GM19467 (cell line): ENCODE measurements at regions not wholly inside any gene's neighbourhood (a gene's known extent, or its start where the extent isn't known, plus 50 kb on each side); places are given as distances from the start of the nearest gene placed in this dataset.
"Not testable (repeated sequence)": the region's sequence is repeated elsewhere in the genome, so short reads cannot be mapped to it uniquely, and the experiment has no call there.

ENCODE experiments used
- ATAC-seq: cut with Tn5 transposase; IDR thresholded peaks from one replicate; pipeline ENCODE4 v1.9.1; 2021; ENCODE audit warnings: mild to moderate bottlenecking, moderate library complexity; ENCODE audit not compliant: unreplicated experiment

DNA sequence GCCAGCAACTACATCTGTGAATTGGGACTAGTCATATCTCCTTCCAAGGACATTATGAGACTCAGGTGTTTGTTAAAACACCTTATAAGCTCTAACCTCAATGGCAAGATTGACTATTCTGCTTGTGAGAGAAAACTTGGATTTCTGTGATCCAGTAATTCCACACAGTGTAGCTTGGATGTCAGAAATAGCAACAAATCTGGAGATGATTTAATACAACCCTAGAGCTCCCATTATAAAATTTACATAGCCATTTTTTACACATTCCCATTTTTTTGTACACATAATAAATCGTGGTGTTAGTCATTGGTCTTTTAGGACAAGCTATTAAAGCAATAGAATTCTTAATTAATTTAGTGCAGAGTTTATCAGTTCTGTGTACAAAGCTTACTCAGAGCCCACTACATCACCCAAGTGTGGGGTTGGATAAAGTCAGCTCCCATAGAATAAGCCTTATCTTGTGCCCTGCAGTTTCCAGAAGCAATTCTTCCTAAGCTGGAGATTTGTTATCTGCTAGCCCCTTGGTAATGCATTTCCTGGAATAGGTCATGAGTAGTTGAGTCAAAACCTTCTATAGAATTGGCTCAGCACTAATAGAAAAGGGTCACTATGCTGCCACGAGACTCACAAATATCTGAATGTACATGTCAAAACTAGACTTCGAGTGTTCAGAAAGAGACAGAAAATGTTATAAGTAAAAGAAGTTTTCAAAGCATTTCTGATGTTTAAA, 434.0 kb upstream of the RUNX1 start:
- no peak for ATAC-seq

DNA sequence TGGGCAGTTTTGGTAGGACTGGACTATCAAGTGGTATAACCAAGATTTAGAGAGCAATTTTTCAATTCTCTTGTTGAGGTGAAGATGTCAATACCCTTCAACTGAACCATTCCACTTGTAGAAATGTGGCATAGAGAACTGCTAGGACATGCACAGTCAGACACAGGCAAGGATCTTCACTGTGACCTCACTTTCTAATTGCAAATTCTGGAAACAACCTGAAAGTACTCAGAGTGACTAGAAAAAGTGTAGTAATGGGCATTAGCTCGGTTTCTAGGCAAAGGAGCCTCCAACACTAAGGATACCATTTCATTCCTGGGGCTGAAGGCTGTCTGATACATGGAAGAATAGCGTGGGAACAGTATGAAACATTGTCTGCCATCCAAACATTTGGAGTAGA, 433.0 kb upstream of the RUNX1 start:
- ATAC-seq: no peak

- no peak for ATAC-seq
Observed at GRCh38 chr21:35481005-35481404, 431.9 kb upstream of the RUNX1 start.

- ATAC-seq: no peak
Observed at GRCh38 chr21:35479529-35479928, 430.4 kb upstream of the RUNX1 start.

GRCh38 chr21:35479065-35479448, 430.0 kb upstream of the RUNX1 start:
- ATAC-seq: no peak

DNA sequence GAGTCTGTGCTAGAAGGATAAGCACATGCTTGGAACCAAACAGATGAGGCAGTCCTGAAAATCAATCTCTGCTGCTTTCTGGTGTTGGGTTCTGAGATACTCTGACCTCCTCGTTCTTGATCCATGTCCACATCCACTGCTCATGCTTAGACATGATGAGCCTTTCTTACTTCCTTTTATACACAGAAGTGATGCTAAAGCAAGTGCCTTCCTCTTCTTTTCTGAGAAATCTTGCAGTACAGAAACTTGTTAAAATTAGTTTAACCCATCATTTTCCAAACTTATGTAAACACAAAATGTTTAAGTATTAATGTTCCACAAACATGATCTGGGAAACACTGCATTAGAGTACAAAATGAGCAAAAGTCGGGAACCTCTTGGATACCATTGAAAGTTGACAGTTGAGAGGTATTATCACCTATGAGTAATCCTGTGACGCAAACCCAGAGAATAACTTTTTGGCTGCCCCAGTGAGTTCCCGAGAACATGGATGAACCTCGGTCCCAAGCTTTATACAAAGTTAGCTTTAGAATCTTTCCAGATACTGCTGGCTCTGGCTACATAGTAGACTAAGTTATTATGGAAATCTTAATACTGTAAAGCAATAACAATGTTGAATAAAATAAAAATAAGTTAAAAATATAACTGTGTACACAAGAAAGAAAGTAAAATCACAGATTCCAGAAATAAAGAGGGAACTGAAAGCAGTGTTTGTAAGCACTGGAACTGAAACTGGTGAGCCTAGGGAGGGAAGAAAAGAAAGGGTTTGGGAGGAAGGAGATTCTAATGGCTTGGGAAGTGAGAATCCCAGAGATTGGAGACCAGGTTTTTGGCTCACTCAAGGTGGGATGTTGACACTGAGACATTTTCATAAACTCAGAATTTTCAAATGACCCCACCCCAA, 429.3 kb upstream of the RUNX1 start:
- ATAC-seq: no peak

GRCh38 chr21:35477622-35478021, 428.5 kb upstream of the RUNX1 start:
- ATAC-seq: no peak

DNA sequence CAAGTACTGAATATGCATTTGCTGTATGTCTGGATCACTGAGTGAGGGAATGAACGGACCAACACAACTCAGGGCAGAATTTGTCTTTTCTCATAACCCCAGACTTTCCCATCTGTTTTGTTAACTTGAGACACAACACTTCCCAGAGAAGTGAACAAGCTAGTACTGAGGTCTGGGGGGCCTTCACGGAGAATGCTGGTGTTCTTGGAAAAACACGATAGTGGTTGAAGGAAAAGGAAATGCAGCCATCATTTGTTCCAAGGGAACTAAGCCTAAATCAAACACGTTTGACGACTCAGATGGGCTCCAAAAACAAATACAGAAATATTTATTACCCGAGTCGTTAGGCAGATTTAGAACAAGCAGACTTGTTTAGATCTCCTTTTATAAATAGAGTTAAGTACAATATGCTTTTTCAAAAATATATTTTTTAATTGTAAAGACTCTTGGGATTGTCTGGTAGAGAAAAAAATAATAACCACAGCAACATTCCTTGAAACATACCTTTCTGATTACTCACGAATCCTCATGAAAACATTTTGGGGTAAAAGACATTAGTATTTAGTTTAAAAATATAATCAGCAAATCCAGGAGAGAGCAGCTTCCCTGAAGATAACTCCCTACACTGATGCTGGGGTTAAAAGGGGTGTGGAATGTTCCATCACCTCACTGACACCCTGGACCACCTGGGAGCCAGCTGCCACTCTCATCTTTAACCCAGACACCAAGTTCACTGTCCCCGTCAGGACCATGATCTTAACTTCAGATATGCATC, 427.7 kb upstream of the RUNX1 start:
- ATAC-seq: no peak

GRCh38 chr21:35475762-35476161, 426.7 kb upstream of the RUNX1 start:
- ATAC-seq: no peak

DNA sequence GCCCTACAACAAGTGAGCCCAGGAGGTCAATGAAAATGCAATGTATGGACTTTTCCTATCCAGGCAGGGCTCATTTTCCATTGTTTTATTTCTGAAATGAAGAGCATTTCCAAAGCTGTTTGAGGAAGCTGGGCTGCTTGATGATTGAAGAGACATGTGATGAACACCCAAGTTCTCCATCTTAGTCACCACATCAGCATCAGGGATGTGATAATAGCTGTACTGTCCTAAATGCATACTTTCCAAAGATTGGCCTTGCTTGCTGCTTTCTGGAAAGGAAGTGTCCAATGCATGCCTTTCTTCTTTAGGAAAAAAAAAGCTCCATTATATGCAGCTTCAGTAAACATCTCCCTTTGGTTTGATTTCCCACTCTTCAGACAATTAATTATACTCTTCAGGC, 425.9 kb upstream of the RUNX1 start:
- ATAC-seq: no peak

GRCh38 chr21:35473496-35473895, 424.4 kb upstream of the RUNX1 start:
- no peak for ATAC-seq

DNA sequence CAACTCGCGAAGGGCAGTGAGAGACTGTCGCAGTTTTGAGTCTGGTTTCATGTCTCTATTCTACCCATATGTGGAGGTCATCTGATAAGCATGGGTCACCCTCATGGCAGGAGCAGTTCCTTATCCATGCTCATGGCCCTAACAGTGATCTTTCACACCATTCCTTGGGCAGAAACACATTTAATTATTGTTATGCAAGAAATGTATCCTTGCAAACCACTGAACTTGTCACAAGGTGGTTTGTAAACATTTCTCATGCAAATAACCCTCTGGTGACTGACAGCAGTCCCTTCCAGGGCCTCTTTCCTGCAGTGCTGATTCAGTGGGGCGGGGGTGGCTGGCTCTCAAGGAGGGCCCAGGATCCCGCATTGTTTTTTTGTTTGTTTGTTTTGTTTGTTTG, 421.4 kb upstream of the RUNX1 start:
- no peak for ATAC-seq

DNA sequence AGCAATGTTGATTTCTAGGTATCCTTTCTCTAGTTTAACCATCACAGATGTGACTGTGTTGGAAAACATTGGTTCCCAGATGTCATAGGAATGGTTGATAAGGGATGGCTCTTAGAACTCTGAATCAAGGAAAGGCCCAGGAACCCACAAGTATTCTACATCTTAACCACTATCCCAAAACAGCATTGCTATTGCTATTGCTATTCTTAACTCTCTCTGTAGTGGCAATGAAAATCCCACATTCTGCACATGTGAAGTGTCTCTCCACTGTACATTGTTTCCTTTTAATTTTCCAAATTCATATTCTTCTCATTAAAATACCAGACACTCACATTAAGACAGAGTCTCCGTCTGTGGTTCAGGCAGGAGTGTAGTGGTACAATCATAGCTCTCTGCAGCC, 420.4 kb upstream of the RUNX1 start:
- no peak for ATAC-seq

GRCh38 chr21:35468991-35469390, 419.9 kb upstream of the RUNX1 start:
- no peak for ATAC-seq

DNA sequence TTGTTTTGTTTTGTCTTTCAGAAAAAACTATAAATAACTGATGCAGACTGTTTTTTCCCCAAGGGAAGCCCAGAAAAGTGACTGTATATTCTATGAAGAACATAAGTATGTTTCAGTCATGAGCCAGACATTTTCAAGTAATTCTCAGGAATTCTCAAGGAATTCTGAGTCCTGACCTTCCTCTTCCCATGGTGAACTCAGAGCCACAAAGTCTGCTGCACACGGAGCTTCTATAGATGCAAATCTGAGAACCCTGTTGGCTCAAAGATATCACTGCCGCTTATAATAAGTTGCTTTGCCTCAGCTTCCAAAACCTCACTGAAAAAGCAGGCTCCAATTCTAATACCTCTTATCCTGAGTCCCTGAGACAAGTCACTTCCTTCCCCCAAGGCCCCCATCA, 418.5 kb upstream of the RUNX1 start:
- no peak for ATAC-seq

DNA sequence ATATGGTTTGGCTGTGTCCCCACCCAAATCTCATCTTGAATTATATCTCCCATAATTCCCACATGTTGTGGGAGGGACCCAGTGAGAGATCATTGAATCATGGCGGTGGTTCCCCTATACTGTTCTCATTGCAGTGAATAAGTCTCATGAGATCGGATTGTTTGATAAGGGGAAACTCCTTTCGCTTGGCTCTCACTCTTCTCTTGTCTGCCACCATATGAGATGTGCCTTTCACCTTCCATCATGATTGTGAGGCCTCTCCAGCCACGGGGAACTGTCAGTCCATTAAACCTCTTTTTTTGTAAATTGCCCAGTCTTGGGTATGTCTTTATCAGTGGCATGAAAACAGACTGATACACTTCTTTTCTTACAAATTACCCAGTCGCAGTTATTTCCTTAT, 417.6 kb upstream of the RUNX1 start:
- ATAC-seq: not testable (repeated sequence)

DNA sequence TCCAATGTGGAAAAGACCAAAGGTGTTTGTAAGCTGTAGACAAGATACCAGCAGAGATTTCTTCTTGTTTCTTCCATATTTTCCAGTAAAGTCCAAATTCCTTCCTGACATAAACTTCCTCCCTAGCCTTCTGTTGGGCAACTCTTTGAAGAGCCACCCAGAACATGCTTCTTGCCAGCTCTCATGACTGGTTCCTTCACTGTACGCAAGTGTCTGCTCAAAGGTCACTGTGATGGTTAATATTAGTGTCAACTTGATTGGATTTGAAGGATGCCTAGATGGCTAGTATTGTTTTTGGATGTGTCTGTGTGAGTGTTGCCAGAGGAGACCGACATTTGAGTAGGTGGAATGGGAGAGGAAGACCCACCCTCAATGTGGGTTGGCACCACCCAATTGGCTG, 416.6 kb upstream of the RUNX1 start:
- no peak for ATAC-seq

DNA sequence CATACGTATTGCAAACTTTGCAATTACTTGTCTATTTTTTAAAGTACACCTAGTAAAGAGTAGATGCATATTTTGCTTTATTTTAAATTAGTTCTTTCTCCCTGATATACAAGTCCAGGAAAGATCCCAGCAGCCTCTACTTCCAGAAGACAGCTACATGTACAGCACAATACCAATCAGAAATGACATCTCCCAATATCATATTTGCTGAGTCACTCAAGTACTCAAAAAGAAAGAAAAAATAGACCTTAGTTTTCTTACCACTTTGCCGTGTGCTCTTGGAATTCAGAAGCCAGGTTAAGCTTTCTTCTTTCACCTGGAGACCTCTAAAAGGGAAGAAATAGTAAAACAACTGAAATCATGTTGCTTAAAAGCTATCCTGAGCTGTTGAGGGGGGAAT, 412.6 kb upstream of the RUNX1 start:
- ATAC-seq: no peak

- no peak for ATAC-seq
Observed at GRCh38 chr21:35460441-35460840, 411.3 kb upstream of the RUNX1 start.

- ATAC-seq: no peak
Observed at GRCh38 chr21:35458405-35458804, 409.3 kb upstream of the RUNX1 start.

DNA sequence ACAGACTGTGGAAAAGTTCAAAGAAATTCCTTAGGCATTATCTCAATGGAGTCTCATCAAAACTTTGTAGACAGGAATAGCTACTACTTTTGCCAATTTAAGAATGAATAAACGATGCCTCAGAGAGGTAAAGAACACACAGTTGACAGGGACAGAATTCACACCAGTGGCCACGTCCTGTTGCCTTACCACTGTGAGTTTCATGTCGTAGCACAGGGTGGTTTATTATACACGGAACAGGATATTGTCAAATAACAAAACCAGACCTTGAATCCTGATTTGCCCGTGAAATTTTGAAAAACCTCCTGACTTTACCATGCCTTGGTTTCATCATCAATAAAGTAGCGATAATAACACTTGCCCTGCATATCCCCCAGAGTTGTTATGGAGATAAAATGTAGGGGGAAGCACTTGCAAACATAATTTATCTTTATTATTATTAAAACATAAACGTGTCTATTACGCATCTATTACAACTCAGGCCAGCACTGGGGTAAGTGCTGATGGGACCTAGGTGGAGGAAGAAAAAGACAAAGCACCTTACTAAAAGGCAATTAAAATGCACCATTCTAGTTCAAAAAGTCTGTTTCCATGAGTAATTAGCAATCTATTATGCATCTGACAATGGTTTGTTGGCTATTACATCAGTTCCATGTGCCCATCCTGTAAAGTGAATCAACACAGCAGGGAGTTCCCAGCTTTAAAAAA, 408.1 kb upstream of the RUNX1 start:
- ATAC-seq: no peak
